Nephron progenitor cell (in vitro differentiated cells): ENCODE measurements at regions not wholly inside any gene's neighbourhood (a gene's known extent, or its start where the extent isn't known, plus 50 kb on each side); places are given as distances from the start of the nearest gene placed in this dataset.
"Not testable (repeated sequence)": the region's sequence is repeated elsewhere in the genome, so short reads cannot be mapped to it uniquely, and the experiment has no call there.

Experiments used
- DNase-seq: peaks from one replicate; pipeline ENCODE4 v3.0.0; 2021
- H3K27ac Mint-ChIP-seq: 2 replicates; pipeline ENCODE4 v1.8.0; 2021; ENCODE audit warnings: mild to moderate bottlenecking, moderate library complexity, mixed read lengths
- H3K27me3 Mint-ChIP-seq: 2 replicates; pipeline ENCODE4 v1.8.0; 2021; ENCODE audit warnings: mild to moderate bottlenecking, low read depth, mixed read lengths; ENCODE audit not compliant: poor library complexity
- H3K36me3 Mint-ChIP-seq: 2 replicates; pipeline ENCODE4 v1.8.0; 2021; ENCODE audit warnings: low read depth, mixed read lengths
- H3K4me1 Mint-ChIP-seq: 2 replicates; pipeline ENCODE4 v1.8.0; 2021; ENCODE audit warnings: mixed read lengths
- H3K4me3 Mint-ChIP-seq: 2 replicates; pipeline ENCODE4 v1.8.0; 2021; ENCODE audit warnings: mild to moderate bottlenecking, moderate library complexity, mixed read lengths
- H3K9me3 Mint-ChIP-seq: 2 replicates; pipeline ENCODE4 v1.8.0; 2021; ENCODE audit warnings: mild to moderate bottlenecking, moderate library complexity, mixed read lengths
- TF ChIP-seq, protein P1 (sequence below): fragments of 200-600 bp; sonication (generic); IDR thresholded peaks from 2 replicates; pipeline ENCODE4 v1.5.0; 2021; ENCODE audit warnings: antibody characterized with exemption

GRCh38 chr16:26493751-26494150, 573.0 kb upstream of the C16orf82 start:
- no peak overlapping the region for H3K27ac Mint-ChIP-seq
- no peaks in the 10 kb centered on the region for H3K36me3 Mint-ChIP-seq
- no peak for DNase-seq
- peaks cover 7% of the 10 kb centered on the region for H3K4me1 Mint-ChIP-seq
- no peak overlapping the region for H3K4me3 Mint-ChIP-seq
- H3K9me3 Mint-ChIP-seq = no peaks in the 10 kb centered on the region
- TF ChIP-seq, protein P1, sequence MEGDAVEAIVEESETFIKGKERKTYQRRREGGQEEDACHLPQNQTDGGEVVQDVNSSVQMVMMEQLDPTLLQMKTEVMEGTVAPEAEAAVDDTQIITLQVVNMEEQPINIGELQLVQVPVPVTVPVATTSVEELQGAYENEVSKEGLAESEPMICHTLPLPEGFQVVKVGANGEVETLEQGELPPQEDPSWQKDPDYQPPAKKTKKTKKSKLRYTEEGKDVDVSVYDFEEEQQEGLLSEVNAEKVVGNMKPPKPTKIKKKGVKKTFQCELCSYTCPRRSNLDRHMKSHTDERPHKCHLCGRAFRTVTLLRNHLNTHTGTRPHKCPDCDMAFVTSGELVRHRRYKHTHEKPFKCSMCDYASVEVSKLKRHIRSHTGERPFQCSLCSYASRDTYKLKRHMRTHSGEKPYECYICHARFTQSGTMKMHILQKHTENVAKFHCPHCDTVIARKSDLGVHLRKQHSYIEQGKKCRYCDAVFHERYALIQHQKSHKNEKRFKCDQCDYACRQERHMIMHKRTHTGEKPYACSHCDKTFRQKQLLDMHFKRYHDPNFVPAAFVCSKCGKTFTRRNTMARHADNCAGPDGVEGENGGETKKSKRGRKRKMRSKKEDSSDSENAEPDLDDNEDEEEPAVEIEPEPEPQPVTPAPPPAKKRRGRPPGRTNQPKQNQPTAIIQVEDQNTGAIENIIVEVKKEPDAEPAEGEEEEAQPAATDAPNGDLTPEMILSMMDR = no peak
- H3K27me3 Mint-ChIP-seq = peaks cover 19% of the 10 kb centered on the region

DNA sequence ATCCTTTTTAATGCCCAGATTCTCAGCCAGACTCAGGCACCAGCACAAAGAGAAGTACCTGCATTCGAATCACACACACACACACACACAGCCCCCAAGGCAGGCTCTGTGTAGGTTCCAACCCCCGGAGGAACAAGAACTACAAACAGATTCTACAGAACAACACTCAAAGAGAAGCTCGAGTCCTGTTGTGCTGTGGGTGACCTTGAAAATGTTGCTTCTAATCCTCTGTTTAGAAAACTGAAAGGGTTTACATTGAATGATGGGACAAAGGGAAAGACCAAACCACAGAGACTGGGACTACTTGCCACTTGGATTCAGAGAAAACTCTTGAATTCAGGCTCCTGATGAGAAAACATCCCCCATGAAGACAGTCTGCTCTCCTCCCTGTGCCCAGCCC, 568.8 kb upstream of the C16orf82 start:
- no peak overlapping the region for H3K27ac Mint-ChIP-seq
- no peak for DNase-seq
- peaks cover 10% of the 10 kb centered on the region for H3K4me1 Mint-ChIP-seq
- no peak overlapping the region for H3K4me3 Mint-ChIP-seq
- peaks cover 4% of the 10 kb centered on the region for H3K27me3 Mint-ChIP-seq
- H3K9me3 Mint-ChIP-seq = no peaks in the 10 kb centered on the region
- no peaks in the 10 kb centered on the region for H3K36me3 Mint-ChIP-seq
- TF ChIP-seq, protein P1 = no peak

DNA sequence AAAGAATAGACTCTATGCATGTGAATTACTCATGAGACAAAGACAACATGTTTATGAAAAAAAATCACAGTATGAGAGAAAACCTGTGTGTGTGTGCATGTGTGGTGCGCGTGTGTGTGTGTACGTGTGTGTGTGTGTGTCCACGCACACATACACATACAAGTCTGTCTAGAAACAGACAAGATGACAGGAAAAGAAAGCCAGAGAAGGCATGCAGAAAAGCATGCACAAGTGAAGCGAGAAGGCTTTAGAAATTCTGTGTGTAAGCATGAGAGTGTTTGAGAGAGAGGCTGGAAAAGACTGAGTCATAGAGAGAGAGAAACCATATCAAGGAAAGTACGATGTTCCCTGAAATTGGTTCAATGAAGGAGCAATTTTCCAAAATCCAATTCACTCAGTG, 566.4 kb upstream of the C16orf82 start:
- Mint-ChIP-seq H3K4me3 (no peak overlapping the region), H3K27me3 (peaks cover 9% of the 10 kb centered on the region), H3K36me3 (no peaks in the 10 kb centered on the region), H3K4me1 (peaks cover 3% of the 10 kb centered on the region), H3K9me3 (no peaks in the 10 kb centered on the region), H3K27ac (no peak overlapping the region)
- TF ChIP-seq, protein P1 = no peak
- no peak for DNase-seq

GRCh38 chr16:26505496-26505895, 561.2 kb upstream of the C16orf82 start:
- Mint-ChIP-seq H3K27ac (no peak overlapping the region), H3K27me3 (peaks cover 21% of the 10 kb centered on the region), H3K9me3 (no peaks in the 10 kb centered on the region), H3K4me1 (no peaks in the 10 kb centered on the region), H3K4me3 (no peak overlapping the region), H3K36me3 (no peaks in the 10 kb centered on the region)
- TF ChIP-seq, protein P1 = no peak
- DNase-seq = no peak

GRCh38 chr16:26508946-26509345, 557.8 kb upstream of the C16orf82 start:
- not testable (repeated sequence) for H3K27ac Mint-ChIP-seq, H3K4me1 Mint-ChIP-seq, H3K36me3 Mint-ChIP-seq, H3K9me3 Mint-ChIP-seq, H3K4me3 Mint-ChIP-seq, DNase-seq
- H3K27me3 Mint-ChIP-seq = peaks cover 17% of the 10 kb centered on the region

- TF ChIP-seq, protein P1 = no peak
- H3K9me3 Mint-ChIP-seq = no peaks in the 10 kb centered on the region
- no peaks in the 10 kb centered on the region for H3K36me3 Mint-ChIP-seq
- peaks cover 15% of the 10 kb centered on the region for H3K27me3 Mint-ChIP-seq
- no peak for DNase-seq
- no peak overlapping the region for H3K4me3 Mint-ChIP-seq
- H3K27ac Mint-ChIP-seq = no peak overlapping the region
- H3K4me1 Mint-ChIP-seq = no peaks in the 10 kb centered on the region
Measured at GRCh38 chr16:26510924-26511323, 555.8 kb upstream of the C16orf82 start.
